NCI-H82 treated with DMSO at 0.1 percent for 48 hours (cell line): ENCODE measurements at regions not wholly inside any gene's neighbourhood (a gene's known extent, or its start where the extent isn't known, plus 50 kb on each side); places are given as distances from the start of the nearest gene placed in this dataset.
"Not testable (repeated sequence)": the region's sequence is repeated elsewhere in the genome, so short reads cannot be mapped to it uniquely, and the experiment has no call there.

Experiments used
- DNase-seq: peaks from one replicate; lab custom pipeline; 2025; ENCODE audit not compliant: unreplicated experiment; lab: John Stamatoyannopoulos, UW

DNA sequence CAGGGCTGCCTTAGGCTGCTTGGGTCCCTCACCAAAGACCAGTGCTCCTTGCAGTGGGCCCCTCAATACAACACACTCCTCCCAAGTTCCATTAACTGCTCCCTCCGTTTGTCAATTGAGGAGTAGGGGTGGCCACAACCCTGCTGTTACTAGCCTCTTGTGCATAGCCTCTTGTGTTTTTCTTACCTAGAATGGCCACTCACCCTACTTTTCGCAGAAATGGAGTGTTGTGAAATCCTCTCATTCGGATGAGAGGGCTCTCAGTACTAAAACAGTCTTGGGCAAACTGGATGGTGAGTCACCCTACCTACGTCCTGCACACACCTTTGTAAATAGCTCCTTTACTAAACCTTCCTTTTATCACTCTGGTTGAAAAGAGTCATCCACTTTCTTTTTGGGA, 253.9 kb downstream of the OSR1 start:
- DNase-seq: no peak

DNA sequence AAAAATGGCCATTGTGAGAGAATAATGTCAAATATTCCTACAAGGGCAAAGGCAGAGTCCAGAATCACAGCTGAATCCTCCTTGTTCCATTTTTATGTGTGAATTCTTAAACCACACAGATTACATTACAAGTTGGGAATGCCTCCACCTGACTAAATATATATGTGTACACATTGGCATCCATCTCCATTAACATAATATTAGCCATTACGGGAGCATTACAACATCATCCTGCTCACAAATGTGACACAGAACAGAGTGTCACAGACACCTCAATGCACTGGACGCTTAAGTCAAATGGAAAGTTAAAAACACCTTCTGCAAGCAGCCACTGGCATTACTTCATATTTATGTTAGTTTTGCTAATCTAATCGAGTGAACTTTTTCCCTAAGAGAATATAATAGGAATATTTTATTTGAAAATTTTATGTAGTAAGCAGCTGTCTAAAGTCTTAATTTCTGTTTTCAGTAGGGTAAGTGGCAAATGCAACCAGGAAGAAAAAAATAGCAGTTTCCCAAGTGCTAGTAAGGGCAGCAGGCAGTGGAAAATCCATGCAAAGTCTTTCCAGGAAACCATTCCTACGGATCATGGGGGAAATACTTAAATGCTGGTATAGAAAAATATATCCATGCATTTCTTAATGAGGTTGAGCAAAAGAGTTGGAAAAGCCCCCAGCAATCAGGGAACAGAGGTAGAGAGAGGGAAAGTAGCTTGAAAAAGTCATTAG, 255.6 kb downstream of the OSR1 start:
- no peak for DNase-seq

DNA sequence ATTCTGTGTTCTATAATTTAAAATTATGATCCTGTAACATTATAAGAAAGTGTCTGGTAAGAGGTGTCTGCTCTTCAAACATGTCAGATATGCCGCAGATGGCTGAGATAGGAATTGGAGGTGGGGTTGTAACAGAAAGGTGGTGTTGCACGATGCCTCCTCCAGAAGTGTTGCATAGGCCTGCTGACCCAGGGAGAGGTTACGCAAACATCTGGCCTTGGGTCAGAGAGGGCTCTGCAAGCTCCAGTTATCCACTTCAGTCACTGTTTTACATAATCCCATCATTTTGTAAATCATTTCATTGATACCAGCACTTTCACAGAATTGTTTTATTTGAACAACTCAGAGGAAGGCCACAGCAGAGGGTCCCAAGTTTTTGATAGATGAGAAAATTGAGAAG, 256.5 kb downstream of the OSR1 start:
- DNase-seq: no peak

DNA sequence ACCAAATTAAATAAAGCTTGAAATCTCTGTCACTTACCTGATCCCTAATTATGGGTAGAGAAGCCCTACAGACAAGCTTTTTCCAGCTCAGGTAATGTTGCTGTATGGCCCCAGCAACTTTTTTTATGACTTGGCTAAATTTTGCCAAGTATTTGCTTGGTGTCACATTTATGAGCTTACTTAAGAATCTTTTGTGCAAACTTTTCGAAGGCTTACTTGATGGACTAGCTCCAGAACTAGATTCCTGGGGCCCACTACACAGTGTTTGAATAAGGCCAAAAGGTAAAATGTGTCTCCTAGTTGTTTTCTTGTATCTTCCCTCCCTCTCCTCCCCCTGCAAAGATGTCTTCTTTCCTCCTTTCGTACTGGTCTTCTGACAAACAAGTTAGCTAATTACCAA, 257.9 kb downstream of the OSR1 start:
- no peak for DNase-seq

DNA sequence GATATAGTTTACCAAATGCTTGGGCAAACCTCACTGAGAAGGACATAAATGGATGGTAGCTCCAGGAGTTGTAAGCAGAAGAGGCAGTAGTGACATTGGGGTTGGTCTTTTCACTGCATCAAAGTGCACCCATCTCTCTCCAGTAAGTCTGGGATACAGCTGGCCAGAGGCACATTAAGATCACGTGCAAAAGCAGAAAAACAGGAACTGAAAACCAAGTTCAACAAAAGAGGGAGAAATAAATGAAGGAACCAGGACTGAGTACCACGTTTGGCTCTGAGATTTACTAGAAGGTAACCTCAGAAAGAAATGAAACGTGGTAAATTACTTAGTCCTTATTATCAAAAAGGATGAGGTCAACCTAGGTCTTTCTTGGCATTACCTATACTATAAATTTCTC, 259.2 kb downstream of the OSR1 start:
- DNase-seq: no peak

DNA sequence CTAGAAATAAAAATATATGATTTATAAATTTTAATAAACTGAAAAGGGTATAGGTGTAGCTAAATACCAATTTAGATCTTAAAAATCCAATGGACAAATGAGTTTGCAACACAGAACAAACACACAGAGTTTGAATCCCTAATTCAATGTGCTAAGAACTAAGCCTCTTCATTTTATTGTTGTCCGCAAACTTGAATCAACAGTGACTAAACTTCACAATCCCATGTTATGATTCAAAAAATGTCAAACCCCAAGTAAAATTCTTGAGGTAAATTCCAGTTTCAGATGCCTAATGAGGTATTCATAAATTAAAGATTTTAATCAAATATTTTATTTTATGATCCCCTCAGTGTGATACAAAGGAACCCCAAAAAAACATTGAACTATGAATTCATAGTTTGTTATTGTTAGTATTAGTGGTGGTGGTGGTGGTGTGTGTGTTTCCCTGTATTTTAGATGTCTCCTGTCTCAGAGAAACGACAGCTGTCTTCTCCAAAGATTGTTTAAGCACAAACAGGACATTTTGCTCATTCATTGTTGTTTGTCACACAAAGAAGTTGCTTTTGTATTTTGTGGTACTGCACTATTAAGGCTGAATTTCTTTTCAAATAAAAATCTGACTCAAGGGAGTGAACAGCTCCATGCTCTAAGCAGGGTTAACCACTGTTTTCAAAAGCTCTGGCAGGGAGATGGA, 259.8 kb downstream of the OSR1 start:
- no peak for DNase-seq

DNA sequence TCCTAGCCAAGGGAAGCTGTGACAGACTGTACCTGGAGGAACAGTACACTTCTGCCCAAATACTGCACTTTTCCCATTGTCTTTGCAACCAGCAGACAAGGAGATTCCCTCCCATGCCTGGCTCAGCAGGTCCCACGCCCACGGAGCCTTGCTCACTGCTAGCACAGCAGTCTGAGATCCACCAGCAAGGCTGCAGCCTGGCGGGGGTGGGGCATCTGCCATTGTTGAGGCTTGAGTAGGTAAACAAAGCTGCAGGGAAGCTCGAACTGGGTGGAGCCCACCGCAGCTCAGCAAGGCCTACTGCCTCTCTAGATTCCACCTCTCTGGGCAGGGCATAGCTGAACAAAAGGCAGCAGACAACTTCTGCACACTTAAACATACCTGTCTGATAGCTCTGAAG, 268.9 kb downstream of the OSR1 start:
- not testable (repeated sequence) for DNase-seq

DNA sequence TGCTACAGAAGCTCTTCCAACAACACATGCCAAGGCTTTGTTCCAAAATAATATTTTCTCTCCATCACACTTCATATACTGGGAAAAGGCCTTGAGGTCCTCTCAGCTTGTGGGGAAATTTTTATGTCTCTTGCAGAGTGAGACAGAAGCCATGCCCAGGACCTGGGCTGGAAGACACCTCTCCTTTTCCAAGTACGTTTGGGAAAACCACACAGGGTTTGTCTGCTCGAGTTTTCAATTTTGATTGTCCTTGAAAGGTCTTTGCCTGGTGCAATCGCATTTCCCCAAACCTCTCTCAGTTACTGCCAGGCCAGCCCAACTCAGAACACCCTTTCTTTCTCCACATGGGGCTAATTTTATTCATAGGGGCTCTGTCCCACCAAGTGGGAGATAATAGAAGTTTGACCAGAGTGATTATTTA, 272.2 kb downstream of the OSR1 start:
- no peak for DNase-seq

DNA sequence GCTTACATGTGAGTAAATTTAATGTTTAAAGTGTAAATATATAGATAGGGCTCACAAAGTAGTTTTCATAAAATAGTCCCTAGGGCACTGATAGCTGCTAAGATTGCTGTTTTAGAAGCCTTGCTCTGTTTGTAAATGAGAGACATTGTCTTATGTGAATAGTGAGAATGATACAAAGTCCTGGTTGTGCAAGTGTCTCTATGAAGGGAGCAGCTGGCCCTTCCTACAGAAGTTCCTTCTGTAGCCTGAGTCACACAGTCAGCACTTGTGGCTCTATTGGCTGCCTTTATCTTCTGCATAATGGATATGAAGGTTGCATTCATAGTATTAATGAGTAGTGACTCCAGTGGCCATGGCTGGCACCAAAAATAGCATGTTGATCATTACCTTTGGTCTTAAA, 279.7 kb downstream of the OSR1 start:
- DNase-seq: no peak

DNA sequence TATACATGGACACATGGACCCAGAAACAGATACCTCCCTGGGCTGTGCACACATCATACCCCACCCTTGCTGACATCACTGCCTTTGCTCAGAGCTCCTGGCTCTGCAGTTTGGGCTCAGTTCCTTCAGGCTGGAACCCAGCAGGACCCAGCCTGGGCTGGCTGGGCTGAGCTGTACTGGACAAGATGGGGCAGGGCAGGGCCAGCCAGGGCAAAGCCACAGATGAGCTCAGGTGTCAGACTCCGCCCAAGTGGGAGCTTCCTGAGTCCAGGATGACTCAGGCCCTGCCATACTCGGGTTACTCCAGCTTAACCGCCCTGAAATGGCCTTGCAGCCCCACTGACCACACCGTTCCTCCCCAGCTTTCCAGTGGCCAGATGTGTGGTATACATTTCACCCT, 284.9 kb downstream of the OSR1 start:
- no peak for DNase-seq

DNA sequence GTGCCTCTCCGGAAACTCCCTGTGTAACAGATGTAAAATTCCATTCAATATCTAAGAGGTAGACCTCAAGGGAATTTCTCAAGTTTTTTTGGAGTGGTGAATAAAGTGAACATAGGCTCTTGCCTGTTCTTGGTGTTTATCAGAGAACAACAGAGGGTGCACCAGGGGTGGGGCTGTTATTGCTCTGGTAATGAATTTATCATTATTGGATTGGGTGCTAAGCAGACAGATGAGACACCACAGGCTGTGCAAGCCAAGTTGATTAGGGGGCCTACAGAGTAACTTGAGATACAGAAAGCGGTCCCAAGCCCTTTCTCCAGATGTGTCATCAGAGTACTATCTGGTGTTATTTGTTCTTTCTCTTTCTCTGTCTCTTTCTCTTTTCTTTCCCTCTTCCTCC, 286.3 kb downstream of the OSR1 start:
- peak; percentile 84 for DNase-seq

DNA sequence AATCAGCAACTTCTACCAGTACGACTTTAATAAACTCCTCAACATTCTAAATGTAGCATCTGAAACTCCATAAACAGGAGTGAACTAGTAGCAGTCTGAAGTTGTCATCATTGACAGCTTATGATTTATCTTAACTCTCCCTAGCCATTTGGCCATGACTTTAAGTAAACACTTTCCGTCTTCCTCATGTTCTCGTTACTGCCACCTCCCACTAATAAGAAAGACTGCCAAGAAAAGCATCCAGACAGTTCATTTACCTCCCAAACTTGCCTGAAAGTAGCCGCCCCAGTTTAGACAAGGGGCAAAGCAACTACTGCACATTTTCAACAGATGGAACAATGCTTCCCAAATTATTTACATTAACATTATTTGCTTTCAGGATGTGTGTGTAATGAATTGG, 287.5 kb downstream of the OSR1 start:
- DNase-seq: no peak

DNA sequence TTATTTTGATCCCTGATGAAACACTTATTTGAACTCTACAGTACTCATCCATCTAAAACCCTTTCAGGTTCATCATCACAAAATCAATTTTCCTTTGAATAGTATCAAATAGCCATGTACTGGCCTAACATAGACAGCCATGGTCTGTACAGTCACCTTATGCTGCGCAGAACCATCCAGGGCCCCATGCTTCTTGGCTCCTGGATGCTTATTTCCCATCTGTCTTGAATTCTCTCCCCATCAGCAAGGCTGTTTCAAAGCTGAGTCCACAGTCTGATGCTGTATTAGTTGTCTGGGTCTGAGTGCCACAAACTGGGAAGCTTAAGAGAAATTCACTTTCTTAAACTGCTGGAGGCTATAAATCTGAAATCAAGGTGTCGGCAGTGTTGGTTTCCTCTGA, 290.2 kb downstream of the OSR1 start:
- DNase-seq: peak; percentile 61

DNA sequence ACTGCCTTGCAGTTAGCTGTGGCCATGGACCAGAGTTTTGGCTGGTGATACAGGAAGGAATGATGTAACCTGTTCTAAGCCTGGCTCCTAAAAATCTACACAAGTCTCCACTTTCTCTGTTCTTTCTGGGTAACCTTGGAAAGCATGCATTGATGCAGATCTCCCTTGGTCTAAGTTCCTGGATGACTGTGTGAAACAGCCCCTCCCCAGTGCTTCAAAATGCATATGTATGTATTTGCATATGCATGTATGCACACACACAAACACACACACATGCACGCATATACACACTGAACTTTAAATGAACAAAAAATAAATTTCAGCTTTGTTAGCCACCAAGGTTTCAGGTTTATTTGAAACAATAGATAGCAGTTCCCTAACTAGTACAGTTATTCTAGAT, 296.1 kb downstream of the OSR1 start:
- DNase-seq: no peak

DNA sequence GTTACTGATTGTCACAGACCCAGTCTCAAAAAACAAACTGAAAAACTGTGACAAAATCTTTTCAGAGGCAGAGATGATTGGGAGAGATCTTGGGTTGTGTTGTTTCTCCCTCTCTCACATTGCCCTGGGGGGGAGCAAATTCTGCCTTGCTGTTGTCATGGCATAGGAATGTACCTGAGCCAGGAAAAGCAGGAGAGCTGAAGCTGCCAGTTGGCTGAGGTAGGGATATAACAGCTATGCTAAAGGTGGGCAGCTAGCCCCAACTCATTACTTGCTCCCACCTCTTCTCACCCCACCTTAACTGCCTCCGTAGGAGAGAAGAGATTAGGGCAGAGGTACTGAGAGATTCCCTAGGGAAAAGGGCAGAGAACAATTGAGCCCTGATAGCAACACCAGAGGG, 299.3 kb downstream of the OSR1 start:
- DNase-seq: no peak

DNA sequence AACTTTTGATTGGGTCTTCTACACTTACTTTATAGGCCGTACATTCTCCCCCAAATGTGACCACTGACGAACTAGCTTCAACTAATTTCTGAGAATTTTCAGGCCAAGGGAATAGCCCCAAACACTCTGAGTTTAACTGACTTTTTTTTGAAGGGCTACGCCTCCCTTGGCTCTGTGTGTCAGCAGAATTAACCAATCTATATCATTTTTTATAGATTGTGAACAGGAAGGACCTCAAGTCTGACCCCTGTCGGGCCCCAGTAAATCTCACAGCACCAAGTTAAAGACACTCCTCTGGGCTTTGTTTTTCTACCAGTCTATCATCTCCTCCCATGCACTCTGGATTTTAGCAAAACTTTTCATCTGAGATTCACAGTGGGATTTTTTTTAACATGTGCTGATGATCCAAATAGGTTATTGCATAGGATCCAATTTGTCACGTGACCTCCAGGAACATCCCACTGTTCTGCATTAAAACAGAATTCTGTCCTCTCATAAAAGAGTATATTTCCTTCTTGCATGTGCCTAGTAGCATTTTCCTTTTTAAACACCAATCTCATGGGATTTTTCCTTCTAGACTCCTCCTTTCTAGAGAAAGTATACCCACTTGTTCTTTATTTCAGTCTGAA, 307.1 kb downstream of the OSR1 start:
- no peak for DNase-seq

DNA sequence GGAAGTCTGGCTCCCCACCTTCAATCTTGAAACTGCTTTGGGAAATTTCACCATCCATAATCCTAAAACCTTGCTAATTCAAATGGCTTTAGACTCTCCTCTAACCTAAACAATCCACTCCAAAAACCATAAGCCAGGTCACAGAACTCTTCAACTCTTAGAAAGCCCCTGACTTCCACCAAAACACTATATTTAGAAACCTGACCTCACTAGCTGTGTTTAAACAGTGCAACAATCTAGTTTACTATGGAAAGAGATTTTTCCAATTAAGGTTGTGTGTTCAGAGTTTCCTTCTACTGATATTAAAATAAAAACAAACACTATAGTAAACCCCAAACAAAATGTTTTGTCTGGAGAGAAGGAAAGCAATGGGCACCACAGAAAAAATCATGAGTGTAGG, 308.1 kb downstream of the OSR1 start:
- no peak for DNase-seq

DNA sequence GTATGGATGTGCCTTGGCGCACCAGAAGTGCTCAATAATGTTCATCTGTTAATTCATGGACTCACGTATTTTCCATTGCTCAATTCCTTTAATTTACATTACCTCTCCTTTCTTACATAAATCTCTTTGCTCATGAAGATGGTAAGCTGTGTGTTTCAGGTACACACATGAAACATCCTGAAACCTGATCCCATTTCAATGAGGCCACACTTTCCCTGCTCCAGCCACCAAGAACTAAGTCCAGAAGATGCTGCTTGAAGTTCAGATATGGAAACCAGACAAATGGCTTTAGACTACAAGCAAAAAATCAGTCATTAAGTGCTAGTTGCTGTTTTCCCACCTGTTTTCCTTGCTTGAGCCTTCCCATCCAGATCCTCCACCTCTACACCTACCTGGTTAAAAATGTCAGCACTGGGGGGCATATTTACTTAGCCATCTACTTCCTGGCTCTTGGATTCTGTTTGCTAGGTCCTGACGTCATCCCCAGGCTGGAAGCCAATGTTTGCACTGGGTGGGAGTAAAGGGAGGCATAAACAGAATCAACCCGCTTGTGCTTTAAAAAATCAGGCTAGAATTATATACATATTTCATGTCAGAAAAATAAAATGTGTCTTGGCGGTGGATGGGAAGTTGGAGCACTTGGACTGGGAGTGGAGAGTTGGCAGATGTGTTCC, 309.7 kb downstream of the OSR1 start:
- DNase-seq: no peak

DNA sequence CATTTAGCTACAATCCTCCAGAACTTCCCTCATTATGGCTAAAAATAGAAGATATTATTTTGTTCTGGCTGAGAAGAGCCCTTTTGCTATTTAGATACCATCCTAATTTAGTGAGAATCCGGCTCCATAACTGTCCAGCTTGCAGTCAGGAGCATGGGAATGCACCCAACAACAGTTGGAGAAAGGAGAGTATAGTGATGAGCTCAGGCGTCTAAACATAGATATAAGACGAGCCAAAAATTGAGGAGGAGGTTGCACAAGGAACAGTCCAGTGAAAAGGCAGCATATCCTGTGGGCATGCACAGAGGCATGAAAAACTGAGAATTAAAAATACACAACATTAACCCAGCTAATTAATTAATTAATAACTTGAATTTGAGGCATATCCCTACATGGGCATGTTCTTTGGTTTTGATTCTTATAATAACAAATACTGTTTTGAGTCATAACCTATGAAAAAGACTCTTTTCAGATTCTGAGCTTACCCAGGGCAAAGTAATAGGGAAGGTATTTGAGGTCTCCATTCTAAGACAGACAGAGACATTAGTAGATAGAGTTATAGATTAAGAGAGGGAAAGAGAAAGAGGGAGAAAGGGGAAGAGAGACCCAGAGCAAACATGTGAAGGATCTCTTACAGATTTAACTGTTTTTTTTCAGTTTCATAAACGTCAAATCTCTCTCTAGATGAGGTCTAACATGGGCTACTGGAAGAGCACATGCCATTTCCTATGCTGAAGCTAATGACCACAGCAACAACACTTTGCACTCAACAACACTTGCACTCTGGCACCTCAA, 311.2 kb downstream of the OSR1 start:
- DNase-seq: no peak

DNA sequence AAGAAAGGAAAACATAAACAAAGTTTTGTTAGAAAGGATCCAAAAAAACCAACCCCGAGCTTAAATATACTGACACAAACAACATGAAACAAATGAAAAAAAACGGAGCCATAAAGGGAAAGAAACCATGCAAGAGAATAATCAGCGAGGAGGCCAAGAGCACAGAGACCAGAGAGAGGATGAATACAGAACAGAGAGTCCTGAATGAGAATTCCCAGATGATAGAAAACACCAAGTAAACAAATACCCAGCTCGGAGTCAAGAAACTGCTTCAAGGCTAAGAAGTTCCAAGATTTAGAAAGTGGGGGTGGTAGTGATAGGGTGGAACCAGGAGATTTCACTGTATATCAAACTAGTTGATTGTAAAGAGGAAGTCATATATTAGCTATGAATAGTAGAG, 313.3 kb downstream of the OSR1 start:
- no peak for DNase-seq

DNA sequence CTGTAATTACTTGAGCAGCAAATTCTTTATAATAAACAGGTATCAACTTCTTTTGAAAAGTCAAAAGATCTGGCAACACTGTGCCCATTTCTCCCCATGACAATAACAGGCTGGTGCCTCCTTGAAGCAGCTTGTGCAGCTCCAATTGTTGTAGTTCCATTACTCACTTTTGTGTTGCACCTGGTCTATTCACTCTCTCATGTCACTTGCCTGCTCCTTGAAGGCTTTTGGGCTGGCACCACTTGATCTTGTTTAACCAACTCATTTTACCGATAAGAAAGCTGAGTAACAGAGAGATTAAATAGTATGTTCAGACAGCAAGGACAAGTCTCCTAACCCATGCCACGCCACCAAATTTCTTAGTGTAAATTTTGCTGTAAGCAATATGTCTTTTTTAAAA, 314.5 kb downstream of the OSR1 start:
- no peak for DNase-seq
